CD4-positive, alpha-beta T cell (primary cell): ENCODE measurements at regions not wholly inside any gene's neighbourhood (a gene's known extent, or its start where the extent isn't known, plus 50 kb on each side); places are given as distances from the start of the nearest gene placed in this dataset.

Experiments
- ATAC-seq: fragments of 200-7000 bp; cut with Tn5 transposase; one replicate; pipeline ENCODE4 v1.10.0; 2022; ENCODE audit warnings: mild to moderate bottlenecking; ENCODE audit not compliant: poor library complexity
- CTCF ChIA-PET: fragments of 350-600 bp; sonication (Branson Sonifier 250); formaldehyde crosslinking; loops from one replicate; lab custom pipeline; 2021; ENCODE audit warnings: antibody characterized with exemption, inconsistent platforms; lab: Charles Lee
- POLR2A ChIA-PET: fragments of 350-600 bp; sonication (Branson Sonifier 250); formaldehyde crosslinking; loops from one replicate; lab custom pipeline; 2021; ENCODE audit warnings: antibody characterized with exemption, inconsistent platforms; lab: Charles Lee
- DNase-seq, 14 experiments: peaks; one replicate each; pipeline ENCODE4 v3.0.0-alpha.2; 2013 to 2020; ENCODE audit warnings: mixed read lengths in 2 of 14
- H3K27ac ChIP-seq, 2 donors: one replicate each; pipeline versions ENCODE4 v1.5.1 to v1.7.0; 2013; ENCODE audit warnings: low read length in 2 of 2, low read depth in 1 of 2, mild to moderate bottlenecking in 1 of 2
- H3K27me3 ChIP-seq, 2 experiments: 1 replicate in 1 of 2; 2 replicates in 1 of 2; pipeline versions ENCODE4 v1.6.1 to v1.7.0; 2013; ENCODE audit warnings: low read length in 2 of 2, control low read depth in 1 of 2, mild to moderate bottlenecking in 1 of 2, moderate library complexity in 1 of 2; ENCODE audit not compliant: insufficient read depth in 2 of 2, control insufficient read depth in 1 of 2
- H3K36me3 ChIP-seq: one replicate; pipeline ENCODE4 v1.6.1; 2013; ENCODE audit warnings: low read length, control low read depth; ENCODE audit not compliant: insufficient read depth
- H3K4me1 ChIP-seq: one replicate; pipeline ENCODE4 v1.6.1; 2013; ENCODE audit warnings: low read length, control low read depth; ENCODE audit not compliant: insufficient read depth
- H3K4me3 ChIP-seq: one replicate; pipeline ENCODE4 v1.5.1; 2013; ENCODE audit warnings: mild to moderate bottlenecking, low read length, moderate library complexity
- H3K9me3 ChIP-seq, 2 experiments: 1 replicate in 1 of 2; 2 replicates in 1 of 2; pipeline versions ENCODE4 v1.6.1 to v1.7.0; 2013; ENCODE audit warnings: low read length in 2 of 2, mild to moderate bottlenecking in 2 of 2, control low read depth in 1 of 2, moderate library complexity in 1 of 2; ENCODE audit not compliant: control insufficient read depth in 1 of 2, insufficient read depth in 1 of 2
- H3K27ac Mint-ChIP-seq: one replicate; pipeline ENCODE4 v1.8.0; 2020; ENCODE audit warnings: mixed read lengths
- H3K27me3 Mint-ChIP-seq: one replicate; pipeline ENCODE4 v1.8.0; 2021; ENCODE audit warnings: mixed read lengths
- H3K36me3 Mint-ChIP-seq: one replicate; pipeline ENCODE4 v1.8.0; 2021; ENCODE audit warnings: low read depth, mixed read lengths
- H3K4me1 Mint-ChIP-seq: one replicate; pipeline ENCODE4 v1.8.0; 2021; ENCODE audit warnings: low read depth, mixed read lengths
- H3K4me3 Mint-ChIP-seq: one replicate; pipeline ENCODE4 v1.8.0; 2020; ENCODE audit warnings: mild to moderate bottlenecking, mixed read lengths
- H3K9me3 Mint-ChIP-seq: one replicate; pipeline ENCODE4 v1.8.0; 2020; ENCODE audit warnings: mixed read lengths
- CTCF ChIP-seq: fragments of 200-600 bp; IDR thresholded peaks from one replicate; pipeline ENCODE4 v1.8.0; 2022; ENCODE audit warnings: antibody characterized with exemption, mild to moderate bottlenecking
- intact Hi-C, 2 experiments: fragments of 100-400 bp; cut with DNase I in 1 of 2; cut with micrococcal nuclease in 1 of 2; formaldehyde crosslinking; loops; one replicate each; pipeline versions ENCODE4 v1.15.1 to v1.9.0; 2023 to 2025; cut with DNase I, micrococcal nuclease

- ChIA-PET CTCF (no interaction called here), POLR2A (interaction anchor here (1.6 to 1.8 kb wide), 2 partner anchors 13 to 90 kb away, joined by 4 to 5 read pairs; no protein-coding TSS in a partner anchor)
- intact Hi-C loops = no loop called here
- ATAC-seq (no peak), DNase-seq (no peak)
- H3K9me3 Mint-ChIP-seq = no peaks in the 10 kb centered on the region
- H3K36me3 ChIP-seq = no peaks in the 10 kb centered on the region
- peaks cover 0 to 2% of the 10 kb centered on the region in 2 experiments for H3K27me3 ChIP-seq
- no peaks in the 10 kb centered on the region for H3K36me3 Mint-ChIP-seq
- no peaks in the 10 kb centered on the region for H3K27me3 Mint-ChIP-seq
- peaks cover 27% of the 10 kb centered on the region for H3K4me1 Mint-ChIP-seq
- H3K27ac Mint-ChIP-seq = no peak overlapping the region
- no peak overlapping the region for H3K4me3 Mint-ChIP-seq
- H3K9me3 ChIP-seq = no peaks in the 10 kb centered on the region
- no peak overlapping the region for H3K27ac ChIP-seq
- H3K4me3 ChIP-seq = no peak overlapping the region
- TF ChIP-seq CTCF = no peak
- H3K4me1 ChIP-seq = no peaks in the 10 kb centered on the region
Measured at GRCh38 chr2:207233731-207234130, 68.0 kb upstream of the KLF7 start.

- no peak overlapping the region for H3K27ac Mint-ChIP-seq
- no peaks in the 10 kb centered on the region for H3K36me3 Mint-ChIP-seq
- peaks cover 17% of the 10 kb centered on the region for H3K4me1 ChIP-seq
- H3K27ac ChIP-seq = no peak overlapping the region
- DNase-seq (no peak), ATAC-seq (no peak)
- H3K4me3 ChIP-seq = no peak overlapping the region
- no peaks in the 10 kb centered on the region for H3K9me3 ChIP-seq
- peaks cover 23% of the 10 kb centered on the region for H3K4me1 Mint-ChIP-seq
- H3K36me3 ChIP-seq = no peaks in the 10 kb centered on the region
- no peaks in the 10 kb centered on the region for H3K27me3 Mint-ChIP-seq
- ChIA-PET POLR2A (no interaction called here), CTCF (no interaction called here)
- peaks cover 0 to 2% of the 10 kb centered on the region in 2 experiments for H3K27me3 ChIP-seq
- H3K9me3 Mint-ChIP-seq = no peaks in the 10 kb centered on the region
- intact Hi-C loops = no loop called here
- TF ChIP-seq CTCF = no peak
- no peak overlapping the region for H3K4me3 Mint-ChIP-seq
Measured at GRCh38 chr2:207235621-207236020, 69.9 kb upstream of the KLF7 start.

- DNase-seq = no peak
- intact Hi-C loops = no loop called here
- Mint-ChIP-seq H3K27me3 (no peaks in the 10 kb centered on the region), H3K27ac (no peak overlapping the region), H3K4me1 (peaks cover 16% of the 10 kb centered on the region), H3K9me3 (no peaks in the 10 kb centered on the region), H3K4me3 (no peak overlapping the region), H3K36me3 (no peaks in the 10 kb centered on the region)
- ChIA-PET POLR2A (no interaction called here), CTCF (no interaction called here)
- no peak for ATAC-seq
- Histone ChIP-seq H3K4me1 (peaks cover 21% of the 10 kb centered on the region), H3K27ac (no peak overlapping the region), H3K27me3 (peaks cover 0 to 1% of the 10 kb centered on the region in 2 experiments), H3K4me3 (no peak overlapping the region), H3K36me3 (no peaks in the 10 kb centered on the region), H3K9me3 (no peaks in the 10 kb centered on the region)
- TF ChIP-seq CTCF = no peak
Measured at GRCh38 chr2:207236156-207236935, 70.6 kb upstream of the KLF7 start.
